H1 (cell line): ENCODE measurements at regions not wholly inside any gene's neighbourhood (a gene's known extent, or its start where the extent isn't known, plus 50 kb on each side); places are given as distances from the start of the nearest gene placed in this dataset.
A peak's percentile ranks its signal among the peaks of the same experiment; 100 is the strongest.

ENCODE experiments used
- CTCF ChIA-PET: fragments of 300-600 bp; sonication (Branson Sonifier 250); formaldehyde crosslinking; loops from one replicate; lab custom pipeline; 2021; ENCODE audit not compliant: partially characterized antibody; lab: Charles Lee
- POLR2A ChIA-PET: fragments of 300-600 bp; sonication (Branson Sonifier 250); formaldehyde crosslinking; loops from one replicate; lab custom pipeline; 2021; ENCODE audit warnings: inconsistent platforms; ENCODE audit not compliant: partially characterized antibody; lab: Charles Lee
- DNase-seq, 2 experiments: peaks; one replicate each; pipeline versions ENCODE4 v3.0.0 to v3.0.0-alpha.2; 2010 to 2022; ENCODE audit warnings: low spot score in 2 of 2, low read depth in 1 of 2, mixed read lengths in 1 of 2
- FAIRE-seq: peaks from 2 replicates; lab custom pipeline; 2011; peaks lifted over from hg19 to GRCh38; lab: Jason Lieb, UNC
- H2AFZ ChIP-seq: 2 replicates; pipeline ENCODE4 v1.8.1; 2012; ENCODE audit warnings: low read length, inconsistent platforms
- H2AK5ac ChIP-seq: 2 replicates; pipeline ENCODE4 v1.6.1; 2013; ENCODE audit warnings: low read depth, low read length
- H2BK120ac ChIP-seq: replicated peaks from 2 replicates; pipeline ENCODE3; 2013; ENCODE audit warnings: low read depth, low read length, inconsistent platforms
- H2BK12ac ChIP-seq: 2 replicates; pipeline ENCODE4 v1.6.1; 2013; ENCODE audit warnings: low read depth, low read length
- H2BK15ac ChIP-seq: 2 replicates; pipeline ENCODE4 v1.6.1; 2013; ENCODE audit warnings: low read length
- H2BK20ac ChIP-seq: 2 replicates; pipeline ENCODE4 v1.6.1; 2013; ENCODE audit warnings: low read length
- H2BK5ac ChIP-seq: 2 replicates; pipeline ENCODE4 v1.6.1; 2013; ENCODE audit warnings: low read depth, low read length
- H3K14ac ChIP-seq: 2 replicates; pipeline ENCODE4 v1.6.1; 2013; ENCODE audit warnings: inconsistent platforms; ENCODE audit not compliant: insufficient read length
- H3K18ac ChIP-seq: 2 replicates; pipeline ENCODE4 v1.6.1; 2013; ENCODE audit warnings: low read length; ENCODE audit errors: extremely low read depth
- H3K23ac ChIP-seq: 2 replicates; pipeline ENCODE4 v1.6.1; 2013; ENCODE audit warnings: inconsistent platforms; ENCODE audit not compliant: insufficient read length
- H3K23me2 ChIP-seq: 2 replicates; pipeline ENCODE4 v1.6.1; 2013; ENCODE audit warnings: low read depth, low read length
- H3K27ac ChIP-seq: 2 replicates; pipeline ENCODE4 v1.6.1; 2011; ENCODE audit warnings: low read depth, low read length, inconsistent platforms
- H3K27me3 ChIP-seq, 4 experiments: replicated peaks in 1 of 4; 1 replicate in 1 of 4; 2 replicates in 3 of 4; pipeline versions ENCODE4 v1.6.1 to v1.8.1; 2011 to 2013; ENCODE audit warnings: low read length in 3 of 4, mild to moderate bottlenecking in 3 of 4, inconsistent platforms in 2 of 4, mixed read lengths in 2 of 4, moderate library complexity in 1 of 4; ENCODE audit not compliant: control insufficient read depth in 3 of 4, insufficient read depth in 3 of 4; ENCODE audit errors: extremely low read depth in 1 of 4
- H3K36me3 ChIP-seq, 4 experiments: 2 replicates each; pipeline versions ENCODE4 v1.6.1 to v1.8.1; 2011 to 2013; ENCODE audit warnings: mild to moderate bottlenecking in 4 of 4, low read length in 3 of 4, moderate library complexity in 2 of 4, control low read depth in 1 of 4, inconsistent platforms in 1 of 4; ENCODE audit not compliant: insufficient read depth in 4 of 4, control insufficient read depth in 2 of 4
- H3K4ac ChIP-seq: replicated peaks from 2 replicates; pipeline ENCODE3; 2013; ENCODE audit warnings: low read length, low read depth, mixed read lengths, inconsistent platforms; ENCODE audit not compliant: insufficient read length
- H3K4me1 ChIP-seq, 4 experiments: replicated peaks in 1 of 4; 1 replicate in 1 of 4; 2 replicates in 3 of 4; pipeline versions ENCODE4 v1.6.1 to v1.8.1; 2011 to 2013; ENCODE audit warnings: low read length in 3 of 4, inconsistent platforms in 2 of 4, mixed read lengths in 1 of 4; ENCODE audit not compliant: insufficient read depth in 4 of 4, control insufficient read depth in 3 of 4
- H3K4me2 ChIP-seq, 2 experiments: 2 replicates each; pipeline versions ENCODE4 v1.6.1 to v1.8.1; 2011 to 2013; ENCODE audit warnings: low read depth in 2 of 2, low read length in 2 of 2, control low read depth in 1 of 2, inconsistent platforms in 1 of 2, mild to moderate bottlenecking in 1 of 2; ENCODE audit not compliant: insufficient read depth in 1 of 2
- H3K4me3 ChIP-seq, 4 experiments: fragments of 200-600, 300-600 bp in 1 of 4; sonication (generic), shearing (Covaris generic), sonication (Bioruptor Twin) in 1 of 4; 2 replicates each; pipeline versions ENCODE4 v1.5.1 to v1.8.1; 2011 to 2016; ENCODE audit warnings: low read length in 4 of 4, low read depth in 3 of 4, control low read depth in 2 of 4, inconsistent platforms in 2 of 4, mild to moderate bottlenecking in 2 of 4, mixed read lengths in 1 of 4, moderate library complexity in 1 of 4; ENCODE audit not compliant: insufficient read depth in 2 of 4; ENCODE audit errors: extremely low read depth in 1 of 4
- H3K56ac ChIP-seq: replicated peaks from 2 replicates; pipeline ENCODE3; 2013; ENCODE audit warnings: low read depth, mild to moderate bottlenecking, mixed read lengths, low read length, inconsistent platforms; ENCODE audit not compliant: insufficient read length
- H3K79me1 ChIP-seq: 2 replicates; pipeline ENCODE4 v1.6.1; 2013; ENCODE audit warnings: low read depth, low read length, control low read depth
- H3K79me2 ChIP-seq, 2 experiments: 2 replicates each; pipeline versions ENCODE4 v1.6.1 to v1.8.1; 2012 to 2013; ENCODE audit warnings: low read length in 2 of 2, mild to moderate bottlenecking in 2 of 2, inconsistent platforms in 1 of 2; ENCODE audit not compliant: insufficient read depth in 2 of 2, control insufficient read depth in 1 of 2
- H3K9ac ChIP-seq, 4 experiments: replicated peaks in 1 of 4; 1 replicate in 1 of 4; 2 replicates in 3 of 4; pipeline versions ENCODE4 v1.6.1 to v1.8.1; 2011 to 2013; ENCODE audit warnings: low read depth in 3 of 4, low read length in 3 of 4, control low read depth in 2 of 4, mild to moderate bottlenecking in 2 of 4, moderate library complexity in 2 of 4, inconsistent platforms in 1 of 4; ENCODE audit errors: extremely low read depth in 1 of 4
- H3K9me3 ChIP-seq, 2 experiments: 2 replicates each; pipeline versions ENCODE4 v1.6.1 to v1.8.1; 2012 to 2013; ENCODE audit warnings: mild to moderate bottlenecking in 2 of 2, moderate library complexity in 2 of 2, control low read depth in 1 of 2, inconsistent platforms in 1 of 2, low read depth in 1 of 2, low read length in 1 of 2, mixed read lengths in 1 of 2; ENCODE audit not compliant: insufficient read depth in 2 of 2
- H4K20me1 ChIP-seq, 2 experiments: replicated peaks in 1 of 2; 2 replicates each; pipeline versions ENCODE3 to v1.8.1; 2011 to 2013; ENCODE audit warnings: inconsistent platforms in 2 of 2, low read length in 2 of 2, mild to moderate bottlenecking in 1 of 2; ENCODE audit not compliant: insufficient read depth in 2 of 2, control insufficient read depth in 1 of 2
- H4K5ac ChIP-seq: 2 replicates; pipeline ENCODE4 v1.6.1; 2013; ENCODE audit warnings: low read length, low read depth, mixed read lengths, inconsistent platforms; ENCODE audit not compliant: insufficient read length
- H4K8ac ChIP-seq: 2 replicates; pipeline ENCODE4 v1.8.0; 2013; ENCODE audit warnings: mild to moderate bottlenecking, moderate library complexity, low read length, inconsistent platforms; ENCODE audit not compliant: insufficient read depth; ENCODE audit errors: extremely low read depth
- H4K91ac ChIP-seq: replicated peaks from 2 replicates; pipeline ENCODE3; 2013; ENCODE audit warnings: low read length, mixed read lengths, inconsistent platforms; ENCODE audit not compliant: insufficient read length
- ATF2 ChIP-seq: IDR thresholded peaks from 2 replicates; pipeline ENCODE4 v1.6.1; 2012; ENCODE audit warnings: low read length, inconsistent platforms
- E2F6 ChIP-seq: IDR thresholded peaks from 2 replicates; pipeline ENCODE4 v1.6.1; 2012; ENCODE audit warnings: inconsistent platforms
- SP2 ChIP-seq: IDR thresholded peaks from 2 replicates; pipeline ENCODE4 v1.6.1; 2012; ENCODE audit warnings: mild to moderate bottlenecking, low read length, inconsistent platforms
- WGBS, 2 experiments: shearing (Covaris generic) in 1 of 2; methylation state at CpG; one replicate each; pipeline versions ENCODE4 v1.1.6 to v1.1.7; 2013 to 2015; ENCODE audit warnings: low lambda C conversion rate in 2 of 2, mixed read lengths in 2 of 2, inconsistent platforms in 1 of 2, low coverage in 1 of 2, missing lambda C conversion rate in 1 of 2; ENCODE audit not compliant: insufficient replicate concordance in 2 of 2, insufficient coverage in 1 of 2, insufficient read length in 1 of 2; ENCODE audit errors: extremely low coverage in 1 of 2, missing lambda C conversion rate in 1 of 2; 5-methylcytosine and 5-hydroxymethylcytosine counted together

DNA sequence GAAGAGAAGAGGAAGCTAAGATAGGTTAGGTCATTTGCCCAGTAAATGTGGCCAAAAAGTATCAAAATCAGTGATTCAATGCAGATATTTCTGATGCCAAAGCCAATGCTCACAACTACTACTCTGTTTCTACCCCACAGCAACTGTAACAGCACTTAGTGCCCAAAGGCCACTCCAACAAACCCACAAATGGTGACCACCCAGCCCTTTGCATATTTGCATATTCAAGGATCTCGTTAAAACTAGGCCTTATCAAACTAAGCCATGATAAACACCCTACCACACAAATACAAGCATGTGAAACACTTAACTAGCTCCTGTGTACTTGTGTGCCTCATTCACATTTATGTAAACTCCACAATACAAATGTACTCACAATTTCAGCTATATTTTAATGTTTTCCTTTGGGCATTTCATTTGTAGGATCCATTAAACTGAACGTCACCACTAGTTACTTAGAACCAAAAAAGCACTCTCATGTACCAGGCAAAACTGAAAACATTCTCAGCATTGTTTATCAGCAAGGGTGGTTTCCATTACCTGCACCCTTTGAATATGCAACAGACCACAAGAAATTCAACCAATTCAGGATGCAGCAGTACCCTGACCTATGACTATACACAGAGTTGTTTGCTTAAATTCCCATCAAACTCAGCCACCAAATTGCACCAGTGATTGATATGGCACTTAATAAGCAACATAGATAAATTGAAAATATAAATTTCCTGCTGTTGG, 111.2 kb upstream of the STT3B start:
- CTCF ChIA-PET, result interaction anchor here (0.7 to 1.2 kb wide), 2 partner anchors 26 to 425 kb away, joined by 3 to 5 read pairs; no protein-coding TSS in a partner anchor
- H3K4me1 ChIP-seq, result no peaks in the 10 kb centered on the region
- DNase-seq, result no peak
- no peak overlapping the region for H3K27ac ChIP-seq
- POLR2A ChIA-PET, result no interaction called here
- 83% methylated on average over 2 of the region's 2 CpGs; no CpG with 5 or more reads in 1 of the 2 experiments for WGBS, 2 experiments
- no peak overlapping the region for H2BK20ac ChIP-seq
- H3K79me2 ChIP-seq, result no peaks in the 10 kb centered on the region
- H3K18ac ChIP-seq, result no peak overlapping the region
- no peaks in the 10 kb centered on the region for H3K27me3 ChIP-seq
- no peak overlapping the region for H3K4me2 ChIP-seq
- no peak overlapping the region for H4K8ac ChIP-seq
- H3K23me2 ChIP-seq, result no peaks in the 10 kb centered on the region; the same call in 1 of the 2 replicates
- no peak overlapping the region for H3K23ac ChIP-seq
- H2AK5ac ChIP-seq, result no peak overlapping the region
- no peaks in the 10 kb centered on the region for H4K20me1 ChIP-seq
- H2BK12ac ChIP-seq, result no peak overlapping the region
- no peak overlapping the region for H3K9ac ChIP-seq
- no peaks in the 10 kb centered on the region for H3K36me3 ChIP-seq
- H2BK120ac ChIP-seq, result no peak overlapping the region
- H3K4ac ChIP-seq, result no peak overlapping the region
- no peak overlapping the region for H2BK5ac ChIP-seq
- no peak overlapping the region for H3K14ac ChIP-seq
- no peak overlapping the region for H2BK15ac ChIP-seq
- FAIRE-seq, result no peak
- H3K9me3 ChIP-seq, result no peaks in the 10 kb centered on the region
- no peak overlapping the region for H4K5ac ChIP-seq
- H3K4me3 ChIP-seq, result no peak overlapping the region
- H3K79me1 ChIP-seq, result no peaks in the 10 kb centered on the region
- H2AFZ ChIP-seq, result 0 out of 2 replicates have a peak overlapping the region, but pooled peaks have one; percentile 17
- no peak overlapping the region for H3K56ac ChIP-seq
- no peak overlapping the region for H4K91ac ChIP-seq
- TF ChIP-seq SP2 (no peak), E2F6 (no peak), ATF2 (no peak)
